GM23338 (cell line): ENCODE measurements at regions not wholly inside any gene's neighbourhood (a gene's known extent, or its start where the extent isn't known, plus 50 kb on each side); places are given as distances from the start of the nearest gene placed in this dataset.

ENCODE experiments used
- ATAC-seq: fragments of 200-7000 bp; cut with Tn5 transposase; 3 replicates; pipeline ENCODE4 v1.9.1; 2020
- DNase-seq: peaks from one replicate; pipeline ENCODE4 v3.0.0-alpha.2; 2015; ENCODE audit warnings: low spot score
- H2AFZ ChIP-seq: fragments of 200-600 bp; sonication (generic); 2 replicates; pipeline ENCODE4 v1.8.0; 2016; ENCODE audit warnings: antibody characterized with exemption, mild to moderate bottlenecking, moderate library complexity
- H3F3A ChIP-seq: fragments of 200-600 bp; sonication (generic); replicated peaks from 2 replicates; pipeline ENCODE4 v1.8.0; 2017; ENCODE audit warnings: antibody characterized with exemption, mixed run types, low read depth
- H3K27ac ChIP-seq: fragments of 200-600 bp; sonication (generic); 2 replicates; pipeline ENCODE4 v1.6.1; 2016; ENCODE audit warnings: low read depth
- H3K27me3 ChIP-seq: fragments of 200-600 bp; sonication (generic); 2 replicates; pipeline ENCODE4 v1.8.0; 2016; ENCODE audit warnings: mild to moderate bottlenecking, mixed run types, moderate library complexity; ENCODE audit not compliant: insufficient read depth
- H3K36me3 ChIP-seq: fragments of 200-600 bp; sonication (generic); 2 replicates; pipeline ENCODE4 v1.8.0; 2016; ENCODE audit warnings: mild to moderate bottlenecking; ENCODE audit not compliant: insufficient read depth
- H3K4me1 ChIP-seq: fragments of 200-600 bp; sonication (generic); 2 replicates; pipeline ENCODE4 v1.8.0; 2016; ENCODE audit warnings: mild to moderate bottlenecking, moderate library complexity; ENCODE audit not compliant: insufficient read depth
- H3K4me2 ChIP-seq: fragments of 200-600 bp; sonication (generic); 2 replicates; pipeline ENCODE4 v1.7.1; 2017; ENCODE audit warnings: mixed run types
- H3K4me3 ChIP-seq: fragments of 200-600 bp; sonication (generic); 2 replicates; pipeline ENCODE4 v1.6.1; 2016; ENCODE audit warnings: mixed run types
- H3K79me2 ChIP-seq: fragments of 200-600 bp; sonication (generic); replicated peaks from 2 replicates; pipeline ENCODE4 v1.8.0; 2017; ENCODE audit warnings: mild to moderate bottlenecking; ENCODE audit not compliant: insufficient read depth
- H3K9me2 ChIP-seq: fragments of 200-600 bp; sonication (generic); 2 replicates; pipeline ENCODE4 v1.8.0; 2017; ENCODE audit not compliant: insufficient read depth
- H4K20me1 ChIP-seq: fragments of 200-600 bp; sonication (generic); replicated peaks from 2 replicates; pipeline ENCODE4 v1.8.0; 2017; ENCODE audit warnings: mild to moderate bottlenecking; ENCODE audit not compliant: insufficient read depth
- H3K27ac Mint-ChIP-seq: 2 replicates; pipeline ENCODE4 v1.8.0; 2020; ENCODE audit warnings: inconsistent platforms, mild to moderate bottlenecking, moderate library complexity, mixed read lengths
- H3K27me3 Mint-ChIP-seq: 3 replicates; pipeline ENCODE4 v1.8.0; 2022; ENCODE audit warnings: low read depth, mild to moderate bottlenecking, moderate library complexity, mixed read lengths, inconsistent platforms; ENCODE audit not compliant: insufficient read depth, poor library complexity
- H3K36me3 Mint-ChIP-seq: 3 replicates; pipeline ENCODE4 v1.8.0; 2021; ENCODE audit warnings: low read depth, mild to moderate bottlenecking, inconsistent platforms, moderate library complexity, mixed read lengths
- H3K4me1 Mint-ChIP-seq: 3 replicates; pipeline ENCODE4 v1.8.0; 2020; ENCODE audit warnings: mild to moderate bottlenecking, inconsistent platforms, mixed read lengths
- H3K4me3 Mint-ChIP-seq: 3 replicates; pipeline ENCODE4 v1.8.0; 2021; ENCODE audit warnings: moderate library complexity, mild to moderate bottlenecking, inconsistent platforms, mixed read lengths
- H3K9me3 Mint-ChIP-seq: 3 replicates; pipeline ENCODE4 v1.8.0; 2020; ENCODE audit warnings: moderate library complexity, mild to moderate bottlenecking, inconsistent platforms, mixed read lengths
- CREB1 ChIP-seq: fragments of 250-450 bp; sonication (Bioruptor Pico); IDR thresholded peaks from 2 replicates; pipeline ENCODE4 v1.5.0; 2020; ENCODE audit warnings: low read depth, mild to moderate bottlenecking, moderate library complexity
- NANOG ChIP-seq: IDR thresholded peaks from 2 replicates; pipeline ENCODE4 v1.6.1; 2016; ENCODE audit warnings: antibody characterized with exemption, borderline replicate concordance
- STAT1 ChIP-seq: IDR thresholded peaks from one replicate; pipeline ENCODE4 v1.6.1; 2016; ENCODE audit warnings: antibody characterized with exemption; ENCODE audit not compliant: unreplicated experiment
- ZNF114 ChIP-seq: fragments of 250-450 bp; sonication (Bioruptor Pico); IDR thresholded peaks from 2 replicates; pipeline ENCODE4 v1.5.0; 2020; ENCODE audit warnings: mild to moderate bottlenecking, moderate library complexity
- ZNF331 ChIP-seq: fragments of 250-450 bp; sonication (Bioruptor Pico); IDR thresholded peaks from 2 replicates; pipeline ENCODE4 v1.5.0; 2020; ENCODE audit warnings: low read depth, mild to moderate bottlenecking, moderate library complexity
- TF ChIP-seq, protein P1 (sequence below): fragments of 250-450 bp; sonication (Bioruptor Pico); IDR thresholded peaks from 2 replicates; pipeline ENCODE4 v1.5.0; 2020; ENCODE audit warnings: mild to moderate bottlenecking, moderate library complexity
- TF ChIP-seq, protein P2 (sequence below): IDR thresholded peaks from 2 replicates; pipeline ENCODE4 v1.6.1; 2016; ENCODE audit warnings: antibody characterized with exemption
- TF ChIP-seq, protein P3 (sequence below), 2 experiments: fragments of 200-600 bp in 1 of 2; sonication (generic) in 1 of 2; conservative IDR thresholded peaks; 2 replicates each; pipeline versions ENCODE4 v1.5.1 to v1.6.1; 2016 to 2017; ENCODE audit warnings: antibody characterized with exemption in 2 of 2, low read depth in 2 of 2, mild to moderate bottlenecking in 2 of 2, moderate library complexity in 1 of 2

GRCh38 chrX:42619068-42619467 is 158.9 kb downstream of the PPP1R2C start (continued):
- TF ChIP-seq, protein P1, sequence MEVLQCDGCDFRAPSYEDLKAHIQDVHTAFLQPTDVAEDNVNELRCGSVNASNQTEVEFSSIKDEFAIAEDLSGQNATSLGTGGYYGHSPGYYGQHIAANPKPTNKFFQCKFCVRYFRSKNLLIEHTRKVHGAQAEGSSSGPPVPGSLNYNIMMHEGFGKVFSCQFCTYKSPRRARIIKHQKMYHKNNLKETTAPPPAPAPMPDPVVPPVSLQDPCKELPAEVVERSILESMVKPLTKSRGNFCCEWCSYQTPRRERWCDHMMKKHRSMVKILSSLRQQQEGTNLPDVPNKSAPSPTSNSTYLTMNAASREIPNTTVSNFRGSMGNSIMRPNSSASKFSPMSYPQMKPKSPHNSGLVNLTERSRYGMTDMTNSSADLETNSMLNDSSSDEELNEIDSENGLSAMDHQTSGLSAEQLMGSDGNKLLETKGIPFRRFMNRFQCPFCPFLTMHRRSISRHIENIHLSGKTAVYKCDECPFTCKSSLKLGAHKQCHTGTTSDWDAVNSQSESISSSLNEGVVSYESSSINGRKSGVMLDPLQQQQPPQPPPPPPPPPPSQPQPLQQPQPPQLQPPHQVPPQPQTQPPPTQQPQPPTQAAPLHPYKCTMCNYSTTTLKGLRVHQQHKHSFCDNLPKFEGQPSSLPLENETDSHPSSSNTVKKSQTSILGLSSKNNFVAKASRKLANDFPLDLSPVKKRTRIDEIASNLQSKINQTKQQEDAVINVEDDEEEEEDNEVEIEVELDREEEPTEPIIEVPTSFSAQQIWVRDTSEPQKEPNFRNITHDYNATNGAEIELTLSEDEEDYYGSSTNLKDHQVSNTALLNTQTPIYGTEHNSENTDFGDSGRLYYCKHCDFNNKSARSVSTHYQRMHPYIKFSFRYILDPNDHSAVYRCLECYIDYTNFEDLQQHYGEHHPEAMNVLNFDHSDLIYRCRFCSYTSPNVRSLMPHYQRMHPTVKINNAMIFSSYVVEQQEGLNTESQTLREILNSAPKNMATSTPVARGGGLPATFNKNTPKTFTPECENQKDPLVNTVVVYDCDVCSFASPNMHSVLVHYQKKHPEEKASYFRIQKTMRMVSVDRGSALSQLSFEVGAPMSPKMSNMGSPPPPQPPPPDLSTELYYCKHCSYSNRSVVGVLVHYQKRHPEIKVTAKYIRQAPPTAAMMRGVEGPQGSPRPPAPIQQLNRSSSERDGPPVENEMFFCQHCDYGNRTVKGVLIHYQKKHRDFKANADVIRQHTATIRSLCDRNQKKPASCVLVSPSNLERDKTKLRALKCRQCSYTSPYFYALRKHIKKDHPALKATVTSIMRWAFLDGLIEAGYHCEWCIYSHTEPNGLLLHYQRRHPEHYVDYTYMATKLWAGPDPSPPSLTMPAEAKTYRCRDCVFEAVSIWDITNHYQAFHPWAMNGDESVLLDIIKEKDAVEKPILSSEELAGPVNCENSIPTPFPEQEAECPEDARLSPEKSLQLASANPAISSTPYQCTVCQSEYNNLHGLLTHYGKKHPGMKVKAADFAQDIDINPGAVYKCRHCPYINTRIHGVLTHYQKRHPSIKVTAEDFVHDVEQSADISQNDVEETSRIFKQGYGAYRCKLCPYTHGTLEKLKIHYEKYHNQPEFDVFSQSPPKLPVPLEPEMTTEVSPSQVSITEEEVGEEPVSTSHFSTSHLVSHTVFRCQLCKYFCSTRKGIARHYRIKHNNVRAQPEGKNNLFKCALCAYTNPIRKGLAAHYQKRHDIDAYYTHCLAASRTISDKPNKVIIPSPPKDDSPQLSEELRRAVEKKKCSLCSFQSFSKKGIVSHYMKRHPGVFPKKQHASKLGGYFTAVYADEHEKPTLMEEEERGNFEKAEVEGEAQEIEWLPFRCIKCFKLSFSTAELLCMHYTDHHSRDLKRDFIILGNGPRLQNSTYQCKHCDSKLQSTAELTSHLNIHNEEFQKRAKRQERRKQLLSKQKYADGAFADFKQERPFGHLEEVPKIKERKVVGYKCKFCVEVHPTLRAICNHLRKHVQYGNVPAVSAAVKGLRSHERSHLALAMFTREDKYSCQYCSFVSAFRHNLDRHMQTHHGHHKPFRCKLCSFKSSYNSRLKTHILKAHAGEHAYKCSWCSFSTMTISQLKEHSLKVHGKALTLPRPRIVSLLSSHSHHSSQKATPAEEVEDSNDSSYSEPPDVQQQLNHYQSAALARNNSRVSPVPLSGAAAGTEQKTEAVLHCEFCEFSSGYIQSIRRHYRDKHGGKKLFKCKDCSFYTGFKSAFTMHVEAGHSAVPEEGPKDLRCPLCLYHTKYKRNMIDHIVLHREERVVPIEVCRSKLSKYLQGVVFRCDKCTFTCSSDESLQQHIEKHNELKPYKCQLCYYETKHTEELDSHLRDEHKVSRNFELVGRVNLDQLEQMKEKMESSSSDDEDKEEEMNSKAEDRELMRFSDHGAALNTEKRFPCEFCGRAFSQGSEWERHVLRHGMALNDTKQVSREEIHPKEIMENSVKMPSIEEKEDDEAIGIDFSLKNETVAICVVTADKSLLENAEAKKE (CRISPR knock-in tag) = no peak
- TF ChIP-seq ZNF114 (CRISPR knock-in tag) (no peak), ZNF331 (CRISPR knock-in tag) (no peak), CREB1 (CRISPR knock-in tag) (no peak)
- TF ChIP-seq, protein P2, sequence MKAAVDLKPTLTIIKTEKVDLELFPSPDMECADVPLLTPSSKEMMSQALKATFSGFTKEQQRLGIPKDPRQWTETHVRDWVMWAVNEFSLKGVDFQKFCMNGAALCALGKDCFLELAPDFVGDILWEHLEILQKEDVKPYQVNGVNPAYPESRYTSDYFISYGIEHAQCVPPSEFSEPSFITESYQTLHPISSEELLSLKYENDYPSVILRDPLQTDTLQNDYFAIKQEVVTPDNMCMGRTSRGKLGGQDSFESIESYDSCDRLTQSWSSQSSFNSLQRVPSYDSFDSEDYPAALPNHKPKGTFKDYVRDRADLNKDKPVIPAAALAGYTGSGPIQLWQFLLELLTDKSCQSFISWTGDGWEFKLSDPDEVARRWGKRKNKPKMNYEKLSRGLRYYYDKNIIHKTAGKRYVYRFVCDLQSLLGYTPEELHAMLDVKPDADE = no peak

- no peak for DNase-seq
- no peaks in the 10 kb centered on the region; the same call in 2 of the 3 replicates for H3K9me3 Mint-ChIP-seq
- Histone ChIP-seq H3K4me3 (no peak overlapping the region), H3K4me1 (no peaks in the 10 kb centered on the region), H4K20me1 (no peaks in the 10 kb centered on the region), H3K4me2 (no peak overlapping the region), H3F3A (no peaks in the 10 kb centered on the region), H3K27ac (no peak overlapping the region), H3K27me3 (no peaks in the 10 kb centered on the region), H3K79me2 (no peaks in the 10 kb centered on the region), H2AFZ (no peak overlapping the region), H3K36me3 (no peaks in the 10 kb centered on the region), H3K9me2 (no peaks in the 10 kb centered on the region)
- H3K27me3 Mint-ChIP-seq = no peaks in the 10 kb centered on the region
- no peaks in the 10 kb centered on the region for H3K4me1 Mint-ChIP-seq
- TF ChIP-seq ZNF331 (CRISPR knock-in tag) (no peak), ZNF114 (CRISPR knock-in tag) (no peak), STAT1 (no peak), NANOG (no peak)
- TF ChIP-seq, protein P2 = no peak
- TF ChIP-seq, protein P3, sequence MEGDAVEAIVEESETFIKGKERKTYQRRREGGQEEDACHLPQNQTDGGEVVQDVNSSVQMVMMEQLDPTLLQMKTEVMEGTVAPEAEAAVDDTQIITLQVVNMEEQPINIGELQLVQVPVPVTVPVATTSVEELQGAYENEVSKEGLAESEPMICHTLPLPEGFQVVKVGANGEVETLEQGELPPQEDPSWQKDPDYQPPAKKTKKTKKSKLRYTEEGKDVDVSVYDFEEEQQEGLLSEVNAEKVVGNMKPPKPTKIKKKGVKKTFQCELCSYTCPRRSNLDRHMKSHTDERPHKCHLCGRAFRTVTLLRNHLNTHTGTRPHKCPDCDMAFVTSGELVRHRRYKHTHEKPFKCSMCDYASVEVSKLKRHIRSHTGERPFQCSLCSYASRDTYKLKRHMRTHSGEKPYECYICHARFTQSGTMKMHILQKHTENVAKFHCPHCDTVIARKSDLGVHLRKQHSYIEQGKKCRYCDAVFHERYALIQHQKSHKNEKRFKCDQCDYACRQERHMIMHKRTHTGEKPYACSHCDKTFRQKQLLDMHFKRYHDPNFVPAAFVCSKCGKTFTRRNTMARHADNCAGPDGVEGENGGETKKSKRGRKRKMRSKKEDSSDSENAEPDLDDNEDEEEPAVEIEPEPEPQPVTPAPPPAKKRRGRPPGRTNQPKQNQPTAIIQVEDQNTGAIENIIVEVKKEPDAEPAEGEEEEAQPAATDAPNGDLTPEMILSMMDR (conservative IDR thresholded peaks at IDR 0.05; ENCODE audit: low read depth in 2 of 2) = no peak
- no peak for ATAC-seq
- H3K27ac Mint-ChIP-seq = no peak overlapping the region
- H3K36me3 Mint-ChIP-seq = peaks cover 6% of the 10 kb centered on the region; the same call in 2 of the 3 replicates
- no peak overlapping the region for H3K4me3 Mint-ChIP-seq
Measured at GRCh38 chrX:42616981-42617380, 161.0 kb downstream of the PPP1R2C start.
